Progenitor cell of endocrine pancreas (in vitro differentiated cells): ENCODE measurements at regions not wholly inside any gene's neighbourhood (a gene's known extent, or its start where the extent isn't known, plus 50 kb on each side); places are given as distances from the start of the nearest gene placed in this dataset.

ENCODE experiments used
- DNase-seq: peaks from one replicate; pipeline ENCODE4 v3.0.0; 2021; ENCODE audit warnings: low spot score; ENCODE audit not compliant: unreplicated experiment
- H3K27ac Mint-ChIP-seq: 2 replicates; pipeline ENCODE4 v1.8.0; 2021; ENCODE audit warnings: mild to moderate bottlenecking, moderate library complexity, mixed read lengths
- H3K27me3 Mint-ChIP-seq: 2 replicates; pipeline ENCODE4 v1.8.0; 2021; ENCODE audit warnings: mixed read lengths
- H3K36me3 Mint-ChIP-seq: 2 replicates; pipeline ENCODE4 v1.8.0; 2022; ENCODE audit warnings: mixed read lengths; ENCODE audit not compliant: insufficient read depth
- H3K4me1 Mint-ChIP-seq: 2 replicates; pipeline ENCODE4 v1.8.0; 2021; ENCODE audit warnings: low read depth, mixed read lengths
- H3K4me3 Mint-ChIP-seq: 2 replicates; pipeline ENCODE4 v1.8.0; 2021; ENCODE audit warnings: low read depth, mild to moderate bottlenecking, moderate library complexity, mixed read lengths
- H3K9me3 Mint-ChIP-seq: 2 replicates; pipeline ENCODE4 v1.8.0; 2021; ENCODE audit warnings: low read depth, mixed read lengths
- TF ChIP-seq, protein P1 (sequence below): fragments of 200-600 bp; sonication (generic); IDR thresholded peaks from one replicate; pipeline ENCODE4 v1.5.0; 2021; ENCODE audit warnings: antibody characterized with exemption, mild to moderate bottlenecking; ENCODE audit not compliant: unreplicated experiment

DNA sequence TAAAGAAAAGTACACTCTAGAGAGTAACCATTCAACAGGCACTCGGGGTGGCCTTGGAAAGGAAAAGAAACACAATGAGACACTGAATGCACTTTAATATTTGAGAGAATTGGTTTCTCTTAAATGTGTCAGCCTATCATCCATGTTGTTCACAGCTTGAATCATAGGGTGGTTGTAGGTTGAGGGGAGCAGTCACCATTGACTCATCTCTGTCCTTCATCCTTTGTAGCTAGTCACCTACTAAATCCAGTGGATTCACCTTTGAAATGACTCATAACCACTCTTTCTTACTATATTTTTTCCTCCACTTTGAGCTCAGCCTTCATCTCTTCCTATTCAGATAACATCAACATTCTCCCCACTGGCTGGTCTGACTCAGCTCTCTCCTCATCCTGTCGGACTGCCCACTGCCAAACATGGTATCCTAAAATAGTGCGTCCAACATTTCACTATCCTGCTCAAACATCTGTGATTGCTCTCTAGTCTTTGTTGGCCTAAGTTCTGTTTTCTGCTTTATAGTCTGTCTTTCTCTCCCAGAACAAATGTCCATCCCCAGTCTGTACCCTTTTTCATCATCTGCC, 182.7 kb upstream of the GADL1 start:
- Mint-ChIP-seq H3K4me1 (peaks cover 2% of the 10 kb centered on the region), H3K9me3 (peaks cover 4% of the 10 kb centered on the region), H3K4me3 (no peak overlapping the region), H3K27ac (no peak overlapping the region), H3K27me3 (peaks cover 5% of the 10 kb centered on the region), H3K36me3 (no peaks in the 10 kb centered on the region)
- TF ChIP-seq, protein P1, sequence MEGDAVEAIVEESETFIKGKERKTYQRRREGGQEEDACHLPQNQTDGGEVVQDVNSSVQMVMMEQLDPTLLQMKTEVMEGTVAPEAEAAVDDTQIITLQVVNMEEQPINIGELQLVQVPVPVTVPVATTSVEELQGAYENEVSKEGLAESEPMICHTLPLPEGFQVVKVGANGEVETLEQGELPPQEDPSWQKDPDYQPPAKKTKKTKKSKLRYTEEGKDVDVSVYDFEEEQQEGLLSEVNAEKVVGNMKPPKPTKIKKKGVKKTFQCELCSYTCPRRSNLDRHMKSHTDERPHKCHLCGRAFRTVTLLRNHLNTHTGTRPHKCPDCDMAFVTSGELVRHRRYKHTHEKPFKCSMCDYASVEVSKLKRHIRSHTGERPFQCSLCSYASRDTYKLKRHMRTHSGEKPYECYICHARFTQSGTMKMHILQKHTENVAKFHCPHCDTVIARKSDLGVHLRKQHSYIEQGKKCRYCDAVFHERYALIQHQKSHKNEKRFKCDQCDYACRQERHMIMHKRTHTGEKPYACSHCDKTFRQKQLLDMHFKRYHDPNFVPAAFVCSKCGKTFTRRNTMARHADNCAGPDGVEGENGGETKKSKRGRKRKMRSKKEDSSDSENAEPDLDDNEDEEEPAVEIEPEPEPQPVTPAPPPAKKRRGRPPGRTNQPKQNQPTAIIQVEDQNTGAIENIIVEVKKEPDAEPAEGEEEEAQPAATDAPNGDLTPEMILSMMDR: no peak
- DNase-seq: no peak

DNA sequence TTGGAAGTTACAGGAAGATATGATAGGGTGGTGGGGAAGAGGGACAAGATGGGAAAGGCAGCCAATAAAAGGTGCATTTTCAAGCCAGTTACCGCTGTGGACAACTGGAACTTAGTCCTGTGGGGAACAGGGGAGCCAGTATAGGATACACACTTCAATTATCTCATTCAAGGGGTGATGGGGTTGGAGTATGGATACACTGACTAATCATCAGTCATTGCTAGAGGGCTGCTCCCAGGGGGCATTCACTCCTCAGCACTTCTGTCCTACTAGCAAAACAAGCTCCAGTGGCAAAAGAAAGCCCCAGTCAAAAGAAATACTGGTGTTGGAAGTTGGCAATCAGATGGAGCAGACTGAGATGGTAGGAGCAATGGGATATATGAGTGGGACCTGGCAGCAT, 183.4 kb upstream of the GADL1 start:
- DNase-seq: no peak
- TF ChIP-seq, protein P1: no peak
- H3K9me3 Mint-ChIP-seq: no peaks in the 10 kb centered on the region
- no peaks in the 10 kb centered on the region for H3K36me3 Mint-ChIP-seq
- peaks cover 2% of the 10 kb centered on the region for H3K4me1 Mint-ChIP-seq
- H3K27ac Mint-ChIP-seq: no peak overlapping the region
- no peak overlapping the region for H3K4me3 Mint-ChIP-seq
- H3K27me3 Mint-ChIP-seq: peaks cover 5% of the 10 kb centered on the region

DNA sequence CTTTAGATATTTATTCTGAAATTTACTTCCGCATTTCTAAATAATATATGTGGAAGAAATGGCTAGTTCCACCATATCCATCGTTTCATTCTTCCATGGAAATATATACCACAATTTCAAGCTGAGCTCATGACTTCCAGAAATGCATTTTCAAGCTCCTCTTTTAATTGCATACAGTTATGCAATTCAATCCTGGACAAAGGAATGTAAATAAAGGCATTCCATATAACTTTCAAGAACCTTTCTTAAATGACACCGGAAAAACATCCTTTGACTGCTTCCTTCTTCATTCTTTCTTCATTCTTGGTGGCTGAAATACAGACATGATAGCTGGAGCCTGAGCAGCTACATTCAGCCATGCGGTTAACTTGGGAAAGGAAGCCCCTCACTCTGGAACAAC, 185.2 kb upstream of the GADL1 start:
- H3K27ac Mint-ChIP-seq: no peak overlapping the region
- peaks cover 7% of the 10 kb centered on the region for H3K27me3 Mint-ChIP-seq
- peaks cover 2% of the 10 kb centered on the region for H3K4me1 Mint-ChIP-seq
- TF ChIP-seq, protein P1: no peak
- H3K9me3 Mint-ChIP-seq: no peaks in the 10 kb centered on the region
- no peaks in the 10 kb centered on the region for H3K36me3 Mint-ChIP-seq
- no peak overlapping the region for H3K4me3 Mint-ChIP-seq
- no peak for DNase-seq

DNA sequence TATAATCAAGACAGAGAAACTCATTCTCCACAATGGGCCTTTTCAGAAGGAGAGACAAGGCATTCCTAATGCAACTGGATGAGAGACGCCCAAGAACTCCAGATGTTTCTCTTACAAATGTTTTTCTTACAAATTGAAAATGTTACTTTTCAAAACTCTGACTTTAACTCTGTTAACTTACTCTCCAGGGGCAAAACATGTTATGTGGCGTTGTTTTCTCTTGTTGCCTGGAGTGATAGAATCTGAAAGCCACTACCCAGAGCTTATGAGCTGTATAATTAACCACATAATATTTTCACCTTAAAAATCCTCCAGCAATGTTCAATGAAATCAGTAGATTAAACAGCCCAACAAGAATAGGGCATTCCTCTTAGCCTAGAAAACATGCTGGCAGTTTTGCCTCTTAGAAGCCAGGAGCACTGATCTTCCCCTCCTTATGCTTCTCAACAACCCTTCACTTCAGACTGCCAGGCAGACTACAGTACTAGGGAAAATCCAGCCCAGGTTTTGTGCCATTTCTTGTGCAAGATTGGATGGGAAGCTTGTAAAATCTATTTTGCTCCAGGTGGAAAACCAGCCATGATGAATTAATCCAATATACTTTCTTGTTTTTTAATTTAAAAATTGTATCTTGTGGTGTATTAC, 186.7 kb upstream of the GADL1 start:
- DNase-seq: no peak
- H3K9me3 Mint-ChIP-seq: no peaks in the 10 kb centered on the region
- no peaks in the 10 kb centered on the region for H3K36me3 Mint-ChIP-seq
- peaks cover 14% of the 10 kb centered on the region for H3K27me3 Mint-ChIP-seq
- TF ChIP-seq, protein P1: no peak
- H3K27ac Mint-ChIP-seq: no peak overlapping the region
- no peak overlapping the region for H3K4me3 Mint-ChIP-seq
- peaks cover 2% of the 10 kb centered on the region for H3K4me1 Mint-ChIP-seq

DNA sequence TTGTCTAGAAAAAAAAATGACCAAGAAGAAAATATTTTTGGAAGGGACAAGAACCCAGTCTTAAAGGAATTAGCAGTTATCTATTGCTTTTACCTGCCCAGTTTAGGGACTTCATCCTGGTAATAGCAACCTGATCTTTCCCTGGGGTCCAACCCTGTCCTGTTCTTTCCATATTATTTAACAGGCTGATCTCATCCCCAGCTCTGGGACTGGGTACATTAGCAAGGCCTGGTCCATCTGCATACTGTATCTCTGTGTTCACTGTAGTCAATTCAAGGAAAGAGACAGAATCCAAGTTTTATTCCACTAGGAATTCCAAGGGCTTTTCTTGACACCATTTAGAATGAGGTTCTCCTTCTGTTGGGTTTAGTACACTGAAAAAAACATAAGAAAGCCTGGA, 191.7 kb upstream of the GADL1 start:
- TF ChIP-seq, protein P1: no peak
- Mint-ChIP-seq H3K4me3 (no peak overlapping the region), H3K9me3 (no peaks in the 10 kb centered on the region), H3K4me1 (peaks cover 2% of the 10 kb centered on the region), H3K27ac (no peak overlapping the region), H3K36me3 (no peaks in the 10 kb centered on the region), H3K27me3 (peaks cover 12% of the 10 kb centered on the region)
- DNase-seq: no peak
